SK-N-SH treated with all-trans-retinoic acid at 6 μM for 48 hours (cell line): ENCODE measurements at regions not wholly inside any gene's neighbourhood (a gene's known extent, or its start where the extent isn't known, plus 50 kb on each side); places are given as distances from the start of the nearest gene placed in this dataset.

Experiments
- ATAC-seq: fragments of 200-7000 bp; cut with Tn5 transposase; 3 replicates; pipeline ENCODE4 v1.9.1; 2020; ENCODE audit warnings: mild to moderate bottlenecking, moderate library complexity
- ARNTL ChIP-seq: fragments of 450-650 bp; formaldehyde crosslinking; IDR thresholded peaks from 2 replicates; pipeline ENCODE4 v1.5.0; 2020; ENCODE audit warnings: low read depth, mild to moderate bottlenecking, moderate library complexity, borderline replicate concordance
- BACH2 ChIP-seq: fragments of 250-450 bp; sonication (Bioruptor Pico); IDR thresholded peaks from 2 replicates; pipeline ENCODE4 v1.9.0; 2021; ENCODE audit warnings: mild to moderate bottlenecking, borderline replicate concordance
- ESRRG ChIP-seq: fragments of 250-450 bp; sonication (Bioruptor Pico); IDR thresholded peaks from 2 replicates; pipeline ENCODE4 v1.6.1; 2021; ENCODE audit warnings: mild to moderate bottlenecking
- GLIS3 ChIP-seq: fragments of 250-450 bp; sonication (Bioruptor Pico); IDR thresholded peaks from 2 replicates; pipeline ENCODE4 v1.5.0; 2020; ENCODE audit warnings: mild to moderate bottlenecking, moderate library complexity
- ISL1 ChIP-seq: fragments of 250-450 bp; sonication (Bioruptor Pico); IDR thresholded peaks from 2 replicates; pipeline ENCODE4 v2.1.2; 2022; ENCODE audit warnings: mild to moderate bottlenecking, moderate library complexity
- RARB ChIP-seq: fragments of 250-450 bp; sonication (Bioruptor Pico); IDR thresholded peaks from 2 replicates; pipeline ENCODE4 v1.8.0; 2021; ENCODE audit warnings: mild to moderate bottlenecking, moderate library complexity
- SNAI2 ChIP-seq: fragments of 250-450 bp; sonication (Bioruptor Pico); IDR thresholded peaks from 2 replicates; pipeline ENCODE4 v1.5.0; 2020; ENCODE audit warnings: mild to moderate bottlenecking, moderate library complexity
- TOX ChIP-seq: fragments of 250-450 bp; sonication (Bioruptor Pico); IDR thresholded peaks from 2 replicates; pipeline ENCODE4 v1.8.0; 2021; ENCODE audit warnings: mild to moderate bottlenecking, moderate library complexity, borderline replicate concordance
- ZC3H10 ChIP-seq: fragments of 250-450 bp; sonication (Bioruptor Pico); IDR thresholded peaks from 2 replicates; pipeline ENCODE4 v1.5.1; 2021; ENCODE audit warnings: mild to moderate bottlenecking, moderate library complexity
- ZFP30 ChIP-seq: fragments of 450-650 bp; formaldehyde crosslinking; IDR thresholded peaks from 2 replicates; pipeline ENCODE4 v1.5.0; 2022; ENCODE audit warnings: mild to moderate bottlenecking, moderate library complexity
- ZNF565 ChIP-seq: fragments of 450-650 bp; formaldehyde crosslinking; conservative IDR thresholded peaks from 2 replicates; pipeline ENCODE4 v1.5.0; 2020; ENCODE audit warnings: low read depth, mild to moderate bottlenecking, moderate library complexity
- TF ChIP-seq, protein P1 (sequence below): fragments of 250-450 bp; sonication (Bioruptor Pico); IDR thresholded peaks from 2 replicates; pipeline ENCODE4 v1.5.0; 2020; ENCODE audit warnings: mild to moderate bottlenecking, moderate library complexity
- TF ChIP-seq, protein P2 (sequence below): fragments of 250-450 bp; sonication (Bioruptor Pico); IDR thresholded peaks from 2 replicates; pipeline ENCODE4 v1.8.0; 2020; ENCODE audit warnings: mild to moderate bottlenecking, moderate library complexity, borderline replicate concordance
- TF ChIP-seq, protein P3 (sequence below): fragments of 250-450 bp; sonication (Bioruptor Pico); IDR thresholded peaks from 2 replicates; pipeline ENCODE4 v1.5.1; 2021; ENCODE audit warnings: mild to moderate bottlenecking, moderate library complexity
- TF ChIP-seq, protein P4 (sequence below): fragments of 250-450 bp; sonication (Bioruptor Pico); IDR thresholded peaks from 2 replicates; pipeline ENCODE4 v1.8.0; 2021; ENCODE audit warnings: low read depth, mild to moderate bottlenecking, moderate library complexity, borderline replicate concordance

DNA sequence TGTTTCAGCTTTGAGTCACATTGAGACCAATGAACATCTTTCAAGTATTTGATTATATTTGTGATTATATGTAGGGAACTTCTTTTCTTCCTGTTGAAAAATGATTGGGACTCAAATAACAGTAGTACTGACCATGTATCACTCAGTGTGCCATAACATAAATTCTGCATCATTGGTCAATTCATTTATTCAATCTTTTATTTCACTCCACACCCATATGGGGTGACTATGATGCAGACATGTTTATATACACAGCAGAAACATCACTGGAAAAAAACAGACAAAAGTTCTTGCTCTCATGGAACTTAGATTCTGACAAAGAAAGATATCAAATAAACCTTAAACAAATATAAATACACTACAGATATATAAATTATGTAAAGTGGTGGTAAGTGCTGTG, 74.7 kb upstream of the ANXA1 start (continued):
- TF ChIP-seq, protein P1, sequence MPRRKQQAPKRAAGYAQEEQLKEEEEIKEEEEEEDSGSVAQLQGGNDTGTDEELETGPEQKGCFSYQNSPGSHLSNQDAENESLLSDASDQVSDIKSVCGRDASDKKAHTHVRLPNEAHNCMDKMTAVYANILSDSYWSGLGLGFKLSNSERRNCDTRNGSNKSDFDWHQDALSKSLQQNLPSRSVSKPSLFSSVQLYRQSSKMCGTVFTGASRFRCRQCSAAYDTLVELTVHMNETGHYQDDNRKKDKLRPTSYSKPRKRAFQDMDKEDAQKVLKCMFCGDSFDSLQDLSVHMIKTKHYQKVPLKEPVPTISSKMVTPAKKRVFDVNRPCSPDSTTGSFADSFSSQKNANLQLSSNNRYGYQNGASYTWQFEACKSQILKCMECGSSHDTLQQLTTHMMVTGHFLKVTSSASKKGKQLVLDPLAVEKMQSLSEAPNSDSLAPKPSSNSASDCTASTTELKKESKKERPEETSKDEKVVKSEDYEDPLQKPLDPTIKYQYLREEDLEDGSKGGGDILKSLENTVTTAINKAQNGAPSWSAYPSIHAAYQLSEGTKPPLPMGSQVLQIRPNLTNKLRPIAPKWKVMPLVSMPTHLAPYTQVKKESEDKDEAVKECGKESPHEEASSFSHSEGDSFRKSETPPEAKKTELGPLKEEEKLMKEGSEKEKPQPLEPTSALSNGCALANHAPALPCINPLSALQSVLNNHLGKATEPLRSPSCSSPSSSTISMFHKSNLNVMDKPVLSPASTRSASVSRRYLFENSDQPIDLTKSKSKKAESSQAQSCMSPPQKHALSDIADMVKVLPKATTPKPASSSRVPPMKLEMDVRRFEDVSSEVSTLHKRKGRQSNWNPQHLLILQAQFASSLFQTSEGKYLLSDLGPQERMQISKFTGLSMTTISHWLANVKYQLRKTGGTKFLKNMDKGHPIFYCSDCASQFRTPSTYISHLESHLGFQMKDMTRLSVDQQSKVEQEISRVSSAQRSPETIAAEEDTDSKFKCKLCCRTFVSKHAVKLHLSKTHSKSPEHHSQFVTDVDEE (CRISPR knock-in tag): no peak
- TF ChIP-seq ZC3H10: no peak

DNA sequence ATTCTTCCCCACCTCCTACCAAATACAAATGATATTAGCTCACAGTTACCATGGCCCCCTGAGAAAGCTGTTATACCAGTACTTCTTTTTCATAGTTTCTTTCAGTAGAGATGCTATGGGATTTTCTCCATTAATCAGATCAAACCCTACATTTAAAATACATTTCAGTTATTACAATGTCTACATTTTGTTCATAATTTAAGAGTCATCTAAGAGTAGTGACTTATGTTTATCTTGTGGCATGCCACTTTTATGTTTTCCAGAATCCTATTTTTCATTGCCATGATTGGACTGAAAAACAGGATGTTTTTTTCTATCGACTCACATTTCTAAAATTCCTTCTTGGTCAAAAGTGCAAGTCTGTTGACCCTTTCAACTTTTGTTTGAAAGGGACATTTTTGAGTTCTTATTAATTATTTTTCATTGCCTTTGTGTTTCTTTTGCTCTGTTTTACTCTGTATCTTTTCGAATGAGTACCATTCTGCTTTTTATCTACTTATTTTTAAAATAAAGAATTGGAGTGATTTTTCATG, 77.4 kb upstream of the ANXA1 start:
- TF ChIP-seq ESRRG (no peak), GLIS3 (no peak)
- TF ChIP-seq, all 23 proteins: peak for 0
- no peak for ATAC-seq

DNA sequence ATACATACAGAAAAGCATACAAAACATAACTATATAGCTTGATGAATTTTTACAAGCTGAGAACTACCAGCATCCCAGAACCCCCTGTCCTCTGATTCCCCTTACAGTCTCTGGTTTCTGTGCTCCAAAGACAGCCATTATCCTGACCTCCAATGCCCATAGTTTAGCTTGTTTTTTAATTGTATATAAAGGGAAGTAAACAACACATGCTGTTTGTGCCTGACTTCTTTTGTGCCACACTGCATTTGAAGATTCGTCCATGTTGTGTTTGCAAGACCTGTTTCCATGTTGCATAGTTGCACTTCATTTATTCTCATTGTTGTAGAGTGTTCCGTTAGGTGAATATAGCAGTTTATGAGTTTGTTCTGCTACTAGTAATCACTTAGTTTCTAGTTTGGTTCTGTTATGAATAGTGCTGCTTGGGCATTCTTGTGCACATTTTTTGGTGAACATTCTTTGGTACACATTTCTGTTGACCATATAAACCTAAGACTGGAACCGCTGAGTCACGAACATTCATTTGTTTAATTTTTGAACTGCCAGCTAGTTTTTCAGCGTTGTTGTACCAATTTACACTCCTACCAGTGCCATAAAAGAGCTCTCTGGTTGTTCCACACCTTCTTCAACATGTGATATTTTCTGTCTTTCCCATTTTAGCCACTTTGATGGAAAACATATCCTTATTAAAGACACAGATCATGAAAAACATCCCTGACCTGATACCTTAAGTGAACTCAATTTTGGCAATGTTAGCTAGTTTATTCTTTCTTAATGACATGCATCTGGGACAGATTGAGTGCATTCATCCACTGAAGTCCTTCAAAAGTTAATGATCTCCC, 78.1 kb upstream of the ANXA1 start:
- no peak for ATAC-seq

DNA sequence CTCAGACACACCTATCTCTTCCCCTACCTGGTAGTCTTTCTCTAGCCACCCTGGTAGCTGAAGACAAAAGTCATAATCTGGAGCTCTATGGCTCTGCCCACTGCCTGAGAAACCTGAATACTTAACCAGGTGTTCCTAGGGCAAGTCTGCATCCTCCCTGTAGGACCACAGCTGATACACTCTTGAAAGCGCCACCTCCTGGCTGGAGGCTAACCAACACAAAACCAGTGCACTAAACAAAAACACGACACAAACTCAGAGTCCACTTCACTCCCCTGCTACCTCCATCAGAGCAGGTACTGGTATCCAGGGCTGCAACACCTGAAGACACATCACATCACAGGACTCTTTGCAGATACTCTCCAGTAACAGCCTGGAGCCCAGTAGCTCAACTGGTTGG, 84.6 kb upstream of the ANXA1 start:
- ATAC-seq: no peak
- TF ChIP-seq, protein P2, sequence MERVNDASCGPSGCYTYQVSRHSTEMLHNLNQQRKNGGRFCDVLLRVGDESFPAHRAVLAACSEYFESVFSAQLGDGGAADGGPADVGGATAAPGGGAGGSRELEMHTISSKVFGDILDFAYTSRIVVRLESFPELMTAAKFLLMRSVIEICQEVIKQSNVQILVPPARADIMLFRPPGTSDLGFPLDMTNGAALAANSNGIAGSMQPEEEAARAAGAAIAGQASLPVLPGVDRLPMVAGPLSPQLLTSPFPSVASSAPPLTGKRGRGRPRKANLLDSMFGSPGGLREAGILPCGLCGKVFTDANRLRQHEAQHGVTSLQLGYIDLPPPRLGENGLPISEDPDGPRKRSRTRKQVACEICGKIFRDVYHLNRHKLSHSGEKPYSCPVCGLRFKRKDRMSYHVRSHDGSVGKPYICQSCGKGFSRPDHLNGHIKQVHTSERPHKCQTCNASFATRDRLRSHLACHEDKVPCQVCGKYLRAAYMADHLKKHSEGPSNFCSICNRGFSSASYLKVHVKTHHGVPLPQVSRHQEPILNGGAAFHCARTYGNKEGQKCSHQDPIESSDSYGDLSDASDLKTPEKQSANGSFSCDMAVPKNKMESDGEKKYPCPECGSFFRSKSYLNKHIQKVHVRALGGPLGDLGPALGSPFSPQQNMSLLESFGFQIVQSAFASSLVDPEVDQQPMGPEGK (CRISPR knock-in tag): no peak
- no peak for TF ChIP-seq ZC3H10

More for the DNA sequence above, 78.1 kb upstream of the ANXA1 start:
- TF ChIP-seq, protein P2 (CRISPR knock-in tag): no peak
- TF ChIP-seq, all 23 proteins: peak for 0

DNA sequence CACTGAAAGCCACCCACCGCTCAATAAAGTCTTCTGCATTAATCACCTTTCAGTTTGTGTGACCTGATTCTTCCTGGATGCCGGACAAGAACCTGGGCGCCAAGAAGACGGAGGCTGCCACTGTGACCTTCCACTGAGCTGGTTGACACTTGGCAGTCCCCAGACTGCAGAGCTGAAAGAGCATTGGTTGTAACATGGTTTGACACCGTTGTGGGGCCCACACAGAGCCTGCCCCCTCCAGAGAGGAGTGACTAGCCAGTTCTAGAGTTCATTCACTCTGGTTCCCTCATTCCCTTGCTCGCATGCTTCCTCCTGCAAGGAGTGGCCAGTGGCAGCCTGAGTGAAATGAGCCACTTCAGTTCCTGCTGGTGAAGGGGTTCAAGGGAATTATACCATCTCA, 86.2 kb upstream of the ANXA1 start:
- no peak for ATAC-seq
- TF ChIP-seq, protein P3, sequence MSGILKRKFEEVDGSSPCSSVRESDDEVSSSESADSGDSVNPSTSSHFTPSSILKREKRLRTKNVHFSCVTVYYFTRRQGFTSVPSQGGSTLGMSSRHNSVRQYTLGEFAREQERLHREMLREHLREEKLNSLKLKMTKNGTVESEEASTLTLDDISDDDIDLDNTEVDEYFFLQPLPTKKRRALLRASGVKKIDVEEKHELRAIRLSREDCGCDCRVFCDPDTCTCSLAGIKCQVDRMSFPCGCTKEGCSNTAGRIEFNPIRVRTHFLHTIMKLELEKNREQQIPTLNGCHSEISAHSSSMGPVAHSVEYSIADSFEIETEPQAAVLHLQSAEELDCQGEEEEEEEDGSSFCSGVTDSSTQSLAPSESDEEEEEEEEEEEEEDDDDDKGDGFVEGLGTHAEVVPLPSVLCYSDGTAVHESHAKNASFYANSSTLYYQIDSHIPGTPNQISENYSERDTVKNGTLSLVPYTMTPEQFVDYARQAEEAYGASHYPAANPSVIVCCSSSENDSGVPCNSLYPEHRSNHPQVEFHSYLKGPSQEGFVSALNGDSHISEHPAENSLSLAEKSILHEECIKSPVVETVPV (CRISPR knock-in tag): no peak
- TF ChIP-seq ARNTL (no peak), BACH2 (no peak), SNAI2 (CRISPR knock-in tag) (no peak), ESRRG (no peak), ZNF565 (CRISPR knock-in tag) (no peak), TOX (CRISPR knock-in tag) (no peak), ZFP30 (CRISPR knock-in tag) (no peak), ZC3H10 (no peak), RARB (CRISPR knock-in tag) (no peak), ISL1 (CRISPR knock-in tag) (no peak)
- TF ChIP-seq, protein P2 (CRISPR knock-in tag): no peak
- TF ChIP-seq, protein P4, sequence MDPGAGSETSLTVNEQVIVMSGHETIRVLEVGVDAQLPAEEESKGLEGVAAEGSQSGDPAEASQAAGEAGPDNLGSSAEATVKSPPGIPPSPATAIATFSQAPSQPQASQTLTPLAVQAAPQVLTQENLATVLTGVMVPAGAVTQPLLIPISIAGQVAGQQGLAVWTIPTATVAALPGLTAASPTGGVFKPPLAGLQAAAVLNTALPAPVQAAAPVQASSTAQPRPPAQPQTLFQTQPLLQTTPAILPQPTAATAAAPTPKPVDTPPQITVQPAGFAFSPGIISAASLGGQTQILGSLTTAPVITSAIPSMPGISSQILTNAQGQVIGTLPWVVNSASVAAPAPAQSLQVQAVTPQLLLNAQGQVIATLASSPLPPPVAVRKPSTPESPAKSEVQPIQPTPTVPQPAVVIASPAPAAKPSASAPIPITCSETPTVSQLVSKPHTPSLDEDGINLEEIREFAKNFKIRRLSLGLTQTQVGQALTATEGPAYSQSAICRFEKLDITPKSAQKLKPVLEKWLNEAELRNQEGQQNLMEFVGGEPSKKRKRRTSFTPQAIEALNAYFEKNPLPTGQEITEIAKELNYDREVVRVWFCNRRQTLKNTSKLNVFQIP (CRISPR knock-in tag): no peak
- TF ChIP-seq, all 23 proteins: peak for 0
